GM12873 (cell line): ENCODE measurements at regions not wholly inside any gene's neighbourhood (a gene's known extent, or its start where the extent isn't known, plus 50 kb on each side); places are given as distances from the start of the nearest gene placed in this dataset.

Experiments
- CTCF ChIP-seq: IDR thresholded peaks from 2 replicates; pipeline ENCODE4 v1.5.1; 2012; ENCODE audit warnings: low read depth, mild to moderate bottlenecking, moderate library complexity, low read length, control low read depth; ENCODE audit not compliant: insufficient read depth; ENCODE audit errors: missing control alignments

DNA sequence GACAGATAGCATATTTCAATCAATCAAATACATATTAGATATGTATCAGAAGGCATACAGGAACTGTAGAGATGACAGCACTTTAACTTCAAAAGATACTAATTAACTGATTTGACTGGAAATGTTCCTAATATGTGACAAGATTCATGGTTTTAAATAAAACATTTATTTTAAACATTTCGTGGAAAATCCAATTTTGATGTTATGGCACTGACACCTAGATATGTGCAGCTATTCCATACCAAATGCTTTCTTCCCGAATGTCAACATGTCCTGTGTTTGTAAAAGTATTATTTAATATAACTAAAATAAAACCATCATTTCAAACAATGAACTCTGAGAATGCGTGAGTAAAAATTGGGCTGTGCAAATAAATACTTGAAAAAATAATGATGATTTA, 1209.3 kb downstream of the NSUN3 start:
- TF ChIP-seq CTCF = no peak

- no peak for TF ChIP-seq CTCF
Observed at GRCh38 chr3:95272781-95273180, 1209.9 kb downstream of the NSUN3 start.

DNA sequence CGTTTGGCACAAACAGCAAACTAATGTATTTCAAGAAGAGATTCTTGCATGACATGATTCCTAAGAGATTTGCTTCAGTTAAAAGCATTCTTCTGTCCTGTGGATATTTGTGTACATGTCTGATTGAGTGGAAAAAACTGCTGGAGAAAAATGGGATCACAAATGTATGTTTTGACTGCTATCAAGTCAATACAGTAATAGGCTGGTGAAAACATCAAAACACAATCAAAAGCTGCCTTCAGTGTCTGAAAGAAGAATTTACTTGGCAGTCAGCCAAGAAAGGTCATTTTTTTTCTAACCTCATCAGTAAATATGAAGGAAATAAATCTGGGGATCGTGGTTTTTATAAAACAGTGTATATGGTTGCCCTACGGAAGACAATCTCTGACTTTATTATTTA, 1214.8 kb downstream of the NSUN3 start:
- TF ChIP-seq CTCF = no peak

DNA sequence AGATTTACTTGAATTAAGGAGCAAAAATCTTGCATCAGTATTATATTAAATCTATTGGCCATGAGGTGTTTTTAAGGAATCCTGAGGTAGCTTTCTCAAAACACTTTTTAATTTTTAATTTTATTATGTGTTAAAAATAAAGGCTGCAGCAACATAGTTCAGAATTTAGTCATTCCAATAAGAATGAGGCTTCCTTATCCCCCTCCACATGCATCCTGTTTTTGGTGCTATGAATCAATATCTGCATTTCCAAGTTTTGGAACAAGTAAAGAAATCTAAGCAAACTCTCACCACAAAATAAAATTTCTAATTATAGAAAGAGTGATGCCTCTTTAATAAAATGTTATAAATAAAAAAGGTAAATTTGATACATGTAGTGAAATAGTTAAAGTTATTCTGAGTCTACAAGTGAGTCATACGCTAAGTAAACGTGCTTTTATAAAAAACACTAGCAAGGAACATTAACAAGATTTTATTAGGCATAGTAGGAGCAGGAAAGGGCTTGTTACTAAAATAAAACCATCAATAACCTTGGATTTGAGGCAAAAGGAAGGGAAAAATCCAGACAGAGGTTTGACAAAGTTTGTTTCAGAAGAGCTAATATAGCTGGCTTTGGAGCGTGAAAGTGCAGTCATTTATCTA, 1218.0 kb downstream of the NSUN3 start:
- no peak for TF ChIP-seq CTCF

DNA sequence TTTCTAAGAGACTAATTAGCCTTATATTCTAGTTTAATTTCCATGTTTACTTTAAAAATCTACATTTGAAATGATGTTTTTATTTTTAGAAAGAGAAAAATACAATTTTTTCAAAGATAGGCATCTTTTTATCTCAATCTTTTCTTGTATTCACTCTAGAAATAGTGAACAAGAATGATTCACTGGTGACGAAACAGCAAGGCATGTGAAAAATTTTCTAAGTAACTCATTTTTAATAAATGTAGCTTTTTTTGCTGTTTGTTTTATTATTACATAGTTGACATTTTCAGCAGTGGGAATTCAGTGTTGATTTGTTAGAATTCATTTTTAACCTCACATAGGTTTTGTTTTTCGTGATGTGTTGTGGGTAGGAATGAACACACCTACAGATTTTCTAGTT, 1226.4 kb downstream of the NSUN3 start:
- TF ChIP-seq CTCF = no peak

DNA sequence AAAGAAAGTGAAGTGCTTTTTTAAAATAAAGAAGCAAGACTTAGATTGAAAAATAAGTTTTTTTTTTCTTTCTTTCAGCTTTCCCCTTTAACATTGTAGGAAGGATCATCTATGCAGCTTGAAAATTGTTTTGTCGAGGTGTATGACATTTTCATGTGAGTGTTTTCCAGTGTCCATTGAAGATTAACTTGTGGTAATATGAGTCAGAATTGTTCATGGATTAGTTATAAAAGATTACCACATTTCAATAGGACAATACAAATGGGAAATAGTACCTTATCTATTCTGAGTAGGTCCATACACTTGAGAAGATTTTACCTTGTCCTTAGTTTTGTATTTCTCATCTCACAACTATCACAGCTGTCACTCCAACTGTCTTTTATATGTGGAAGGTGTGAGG, 1234.7 kb downstream of the NSUN3 start:
- no peak for TF ChIP-seq CTCF

DNA sequence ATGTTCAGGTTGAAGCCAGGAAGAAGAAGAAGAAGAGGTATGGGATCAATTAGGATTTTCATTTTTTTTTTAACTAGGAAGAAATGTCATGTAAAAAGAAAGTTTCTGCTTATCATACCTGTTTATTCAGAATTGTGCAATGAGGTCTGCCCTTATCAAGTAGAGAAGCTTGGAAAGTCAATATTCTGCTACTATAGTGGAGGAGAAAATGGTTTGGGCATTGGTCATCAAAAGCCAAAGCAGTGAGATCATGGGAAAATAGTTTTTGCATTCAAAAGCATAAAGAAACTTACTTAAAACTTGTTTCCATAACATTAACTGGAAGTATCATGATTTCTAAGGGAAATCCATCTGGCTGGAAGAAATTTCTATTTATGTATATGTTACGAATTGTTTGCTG, 1239.2 kb downstream of the NSUN3 start:
- no peak for TF ChIP-seq CTCF
